C4-2B (cell line): ENCODE measurements at regions not wholly inside any gene's neighbourhood (a gene's known extent, or its start where the extent isn't known, plus 50 kb on each side); places are given as distances from the start of the nearest gene placed in this dataset.

ENCODE experiments used
- CTCF ChIP-seq: fragments of 450-650 bp; conservative IDR thresholded peaks from 2 replicates; pipeline ENCODE4 v1.5.1; 2017; ENCODE audit warnings: mild to moderate bottlenecking
- ZFX ChIP-seq: fragments of 450-650 bp; IDR thresholded peaks from 2 replicates; pipeline ENCODE4 v1.6.1; 2017

- no peak for TF ChIP-seq CTCF
- no peak for TF ChIP-seq ZFX
Measured at GRCh38 chr4:140266958-140267568, 106.4 kb upstream of the SCOC start.
